ENCODE measurements at regions not wholly inside any gene's neighbourhood (a gene's known extent, or its start where the extent isn't known, plus 50 kb on each side); places are given as distances from the start of the nearest gene placed in this dataset.

GRCh38 chr17:13429201-13429600, 172.5 kb downstream of the HS3ST3A1 start:
- intact Hi-C loops (cut with DNase I): no loop called here
- Histone ChIP-seq H3K4me1 (no peaks in the 10 kb centered on the region), H3K27ac (no peak overlapping the region), H3K36me3 (no peaks in the 10 kb centered on the region), H3K27me3 (no peaks in the 10 kb centered on the region), H3K9me3 (peaks cover 0 to 6% (median 0%) of the 10 kb centered on the region in 12 donors), H3K4me3 (no peak overlapping the region)
- no peak for ATAC-seq
- TF ChIP-seq POLR2A (IDR thresholded peaks at IDR 0.05): no peak
- no peak for TF ChIP-seq CTCF (IDR thresholded peaks at IDR 0.05)
- WGBS, 4 donors: 68 to 74% (median 70%) methylated on average over 5 of the region's 5 CpGs
- DNase-seq: no peak

GRCh38 chr17:13428611-13429042, 173.1 kb downstream of the HS3ST3A1 start:
- H3K36me3 ChIP-seq: no peaks in the 10 kb centered on the region
- 87 to 93% (median 88%) methylated on average over 2 of the region's 2 CpGs for WGBS, 4 donors
- no peak overlapping the region for H3K4me3 ChIP-seq
- intact Hi-C loops (cut with DNase I): no loop called here
- no peak overlapping the region for H3K27ac ChIP-seq
- H3K4me1 ChIP-seq: no peaks in the 10 kb centered on the region
- no peak for ATAC-seq
- H3K9me3 ChIP-seq: peaks cover 0 to 6% (median 0%) of the 10 kb centered on the region in 12 donors
- TF ChIP-seq CTCF (IDR thresholded peaks at IDR 0.05): no peak
- TF ChIP-seq POLR2A (IDR thresholded peaks at IDR 0.05): no peak
- H3K27me3 ChIP-seq: no peaks in the 10 kb centered on the region
- no peak for DNase-seq

GRCh38 chr17:13426991-13427390, 174.7 kb downstream of the HS3ST3A1 start:
- no peak for TF ChIP-seq CTCF (IDR thresholded peaks at IDR 0.05)
- TF ChIP-seq POLR2A (IDR thresholded peaks at IDR 0.05): no peak
- Histone ChIP-seq H3K27me3 (no peaks in the 10 kb centered on the region), H3K36me3 (no peaks in the 10 kb centered on the region), H3K4me1 (no peaks in the 10 kb centered on the region), H3K9me3 (no peaks in the 10 kb centered on the region), H3K4me3 (no peak overlapping the region), H3K27ac (no peak overlapping the region)
- ATAC-seq: no peak
- intact Hi-C loops (cut with DNase I): no loop called here
- DNase-seq: no peak

GRCh38 chr17:13425390-13425789, 176.3 kb downstream of the HS3ST3A1 start:
- Histone ChIP-seq H3K4me3 (no peak overlapping the region), H3K27ac (no peak overlapping the region), H3K9me3 (no peaks in the 10 kb centered on the region), H3K4me1 (peaks cover 0 to 4% (median 0%) of the 10 kb centered on the region in 12 donors), H3K36me3 (no peaks in the 10 kb centered on the region), H3K27me3 (no peaks in the 10 kb centered on the region)
- TF ChIP-seq POLR2A (IDR thresholded peaks at IDR 0.05): no peak
- no peak for TF ChIP-seq CTCF (IDR thresholded peaks at IDR 0.05)
- WGBS, 4 donors: 88 to 94% (median 91%) methylated on average over 4 of the region's 4 CpGs
- ATAC-seq: no peak
- DNase-seq: no peak
- intact Hi-C loops (cut with DNase I): no loop called here

All from heart left ventricle (tissue), 16 donors.